Activated naive CD8-positive, alpha-beta T cell treated with anti-CD3 and anti-CD28 coated beads, Interleukin-2, amount 50 U/mL, for 16 hours (primary cell): ENCODE measurements at regions not wholly inside any gene's neighbourhood (a gene's known extent, or its start where the extent isn't known, plus 50 kb on each side); places are given as distances from the start of the nearest gene placed in this dataset.
"Not testable (repeated sequence)": the region's sequence is repeated elsewhere in the genome, so short reads cannot be mapped to it uniquely, and the experiment has no call there.

ENCODE experiments used
- DNase-seq: peaks from one replicate; pipeline ENCODE4 v3.0.0-alpha.2; 2020; ENCODE audit warnings: low read depth, low spot score

DNA sequence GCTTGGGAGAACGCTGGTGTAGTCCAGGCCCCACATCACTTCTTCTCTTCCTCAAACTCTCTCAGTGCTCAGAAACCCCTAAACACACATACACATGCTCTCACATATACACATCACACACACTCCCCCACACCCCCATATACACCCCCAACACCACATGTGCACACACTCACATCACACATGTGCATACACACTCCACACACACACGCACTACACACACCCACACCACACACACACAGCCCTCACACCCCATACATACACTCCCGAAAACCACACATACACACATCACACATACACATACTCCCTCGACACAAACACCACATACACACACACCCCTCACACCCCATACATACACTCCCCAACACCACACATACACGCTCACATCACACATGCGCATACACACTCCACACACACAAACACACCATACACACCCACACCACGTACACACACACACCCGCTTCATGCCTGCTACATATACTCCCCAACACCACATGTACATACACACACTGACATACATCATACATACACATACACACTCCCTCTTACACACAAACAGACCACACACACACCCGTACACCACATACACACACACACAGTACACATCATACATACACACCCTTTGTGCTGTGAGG lies 110.3 kb upstream of the TMEM170B start:
- no peak for DNase-seq

DNA sequence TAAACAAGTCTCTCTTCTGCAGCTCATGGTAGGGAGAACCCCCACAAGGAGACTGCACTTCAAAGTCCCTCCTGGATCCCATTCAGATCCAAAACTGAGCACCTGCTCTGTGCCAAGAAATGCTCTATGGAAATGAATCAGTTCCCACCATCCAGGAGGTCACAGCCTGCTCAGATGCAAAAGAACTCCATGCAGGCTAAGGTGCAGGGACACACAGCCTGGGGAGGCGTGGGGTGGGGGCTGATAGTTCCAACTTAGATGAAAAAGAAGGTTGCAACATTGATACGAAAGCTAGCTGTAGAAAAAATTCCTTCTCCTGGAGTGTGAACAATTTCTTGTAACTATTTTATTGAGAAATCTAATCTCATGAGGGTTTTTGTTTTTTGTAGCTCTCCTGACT lies 111.0 kb upstream of the TMEM170B start:
- no peak for DNase-seq

DNA sequence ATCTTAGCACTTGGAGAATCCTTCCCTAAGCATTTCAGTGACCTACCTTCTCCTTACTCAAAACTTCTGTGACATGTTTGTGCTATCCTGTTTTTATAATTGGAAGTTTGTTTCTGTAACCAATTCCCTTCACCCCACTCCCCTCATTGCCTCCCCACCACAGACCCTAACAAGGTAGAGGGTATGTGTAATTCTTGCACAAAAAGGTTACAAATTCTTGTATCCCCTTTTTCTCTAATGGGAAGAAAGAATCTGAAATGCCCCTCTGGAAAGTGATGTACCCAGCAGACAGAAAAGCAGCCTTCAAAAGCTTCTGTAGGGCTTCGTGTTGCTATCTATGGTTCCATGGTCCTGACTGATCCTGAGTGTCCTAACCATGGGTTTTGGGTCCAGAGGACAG lies 111.7 kb upstream of the TMEM170B start:
- DNase-seq: no peak

DNA sequence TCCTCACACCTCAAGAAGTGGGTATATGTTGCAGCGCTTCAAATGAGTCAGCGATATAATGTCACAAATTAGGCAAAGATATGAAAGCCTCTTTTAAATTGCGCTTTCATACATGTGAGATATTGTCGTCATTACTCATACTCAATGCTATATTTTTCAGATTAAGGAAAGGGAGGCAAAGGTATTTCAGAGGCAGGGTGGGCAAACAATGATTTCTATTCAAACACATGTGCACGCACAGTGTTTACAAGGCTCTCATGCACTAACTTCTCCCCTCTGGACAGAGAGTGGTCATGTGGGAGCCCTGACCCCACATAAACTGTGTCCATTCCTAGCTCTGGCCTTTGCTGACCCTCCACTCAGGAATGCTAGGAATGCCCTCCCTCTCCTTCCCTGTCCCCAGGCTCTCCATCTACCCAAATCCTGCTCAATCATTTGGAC lies 112.1 kb upstream of the TMEM170B start:
- no peak for DNase-seq

DNA sequence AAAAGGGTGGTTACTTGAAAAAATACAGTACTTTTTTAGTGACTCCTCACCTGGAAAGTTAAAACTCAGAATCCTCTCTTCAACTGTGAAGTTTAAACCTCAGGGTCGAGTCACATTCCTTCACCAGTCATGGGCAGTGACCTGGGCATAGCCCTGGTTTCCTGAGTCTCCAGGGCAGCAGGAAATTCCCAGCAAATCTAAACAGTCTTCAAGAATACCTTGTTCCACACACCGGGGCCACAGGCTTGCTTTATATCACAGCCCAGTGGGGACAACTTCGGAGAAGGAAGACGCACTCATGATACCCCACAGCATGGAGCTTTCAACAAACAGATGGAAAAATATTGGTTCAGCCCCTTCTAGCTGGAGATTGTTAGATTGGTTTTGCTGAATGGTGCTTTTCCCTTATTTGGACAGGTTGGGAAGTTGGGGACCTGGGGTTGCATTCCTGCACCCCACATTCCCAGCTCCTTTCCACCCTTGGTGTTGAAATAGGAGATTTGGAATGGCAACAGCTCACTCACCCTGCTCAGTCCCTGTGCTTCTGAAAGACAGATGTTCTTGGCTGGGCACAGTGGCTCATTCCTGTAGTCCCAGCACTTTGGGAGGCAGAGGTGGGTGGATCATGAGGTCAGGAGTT lies 113.0 kb upstream of the TMEM170B start:
- no peak for DNase-seq

DNA sequence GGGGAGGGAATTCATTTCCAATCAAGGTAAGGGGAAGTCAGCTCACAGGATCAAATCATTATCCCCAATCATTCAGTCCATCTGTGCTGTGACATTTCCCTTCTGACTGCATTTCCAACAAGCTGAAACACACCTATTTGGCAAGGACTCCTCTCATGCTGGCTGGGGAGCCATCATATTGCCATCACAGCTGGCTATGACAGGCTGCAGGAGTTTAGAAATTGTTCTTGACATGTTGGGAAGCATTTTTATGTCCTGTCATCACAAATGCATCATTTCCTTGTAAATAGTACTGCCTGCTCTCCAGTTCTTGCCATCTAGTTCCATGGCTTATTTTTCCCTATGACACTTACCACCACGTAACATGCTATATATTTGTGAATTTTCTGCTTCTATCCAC lies 113.9 kb upstream of the TMEM170B start:
- DNase-seq: no peak

DNA sequence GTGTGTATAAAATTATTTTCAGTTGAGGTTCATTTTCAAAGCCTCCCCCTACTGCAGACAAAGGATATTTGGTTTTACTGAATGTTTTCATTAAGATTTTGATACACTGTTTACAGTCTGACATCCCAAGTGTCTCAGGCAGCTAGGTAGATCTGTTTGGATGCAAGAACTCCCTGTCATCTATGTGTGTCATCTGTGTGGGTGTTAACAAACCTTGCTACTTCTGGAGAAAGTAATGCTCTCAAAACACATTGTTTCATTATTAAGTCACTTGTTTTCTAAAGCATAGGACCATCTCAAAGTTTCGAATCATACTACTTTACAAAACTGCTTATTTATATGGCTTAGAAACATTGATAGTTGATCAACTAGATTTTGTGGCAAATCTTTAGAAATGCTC lies 114.5 kb upstream of the TMEM170B start:
- no peak for DNase-seq

DNA sequence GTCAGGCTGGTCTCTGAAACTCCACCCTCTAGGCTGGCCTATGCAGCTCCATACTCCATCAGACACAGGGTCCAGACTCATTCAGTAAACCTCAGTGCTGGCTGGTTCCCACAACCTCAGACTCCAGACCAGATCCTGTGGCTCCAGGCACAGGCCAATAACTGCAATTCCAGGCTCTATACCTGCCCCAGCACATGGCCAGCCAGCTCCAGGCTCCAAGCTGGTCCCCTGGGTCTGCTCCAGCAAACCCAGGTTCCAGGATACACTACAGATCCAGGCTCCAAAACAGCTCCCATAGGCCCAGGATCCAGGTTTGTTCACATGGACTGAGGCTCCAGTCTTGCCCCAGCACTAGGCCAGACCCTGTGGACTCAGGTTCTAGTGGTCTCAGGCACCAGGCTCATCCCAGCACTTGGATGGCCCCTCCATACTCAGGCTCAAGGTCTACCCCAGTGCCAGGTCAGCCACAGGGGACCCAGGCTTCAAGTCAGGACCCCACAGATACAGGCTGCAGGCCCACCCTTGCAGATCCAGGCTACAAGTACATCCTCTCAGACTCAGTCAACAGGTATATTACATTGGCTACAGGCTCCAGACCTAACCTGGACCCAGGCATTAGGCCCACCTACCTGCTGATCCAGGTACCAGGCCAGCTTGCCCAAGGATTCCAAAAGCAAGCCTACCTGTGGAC lies 117.6 kb upstream of the TMEM170B start:
- no peak for DNase-seq

DNA sequence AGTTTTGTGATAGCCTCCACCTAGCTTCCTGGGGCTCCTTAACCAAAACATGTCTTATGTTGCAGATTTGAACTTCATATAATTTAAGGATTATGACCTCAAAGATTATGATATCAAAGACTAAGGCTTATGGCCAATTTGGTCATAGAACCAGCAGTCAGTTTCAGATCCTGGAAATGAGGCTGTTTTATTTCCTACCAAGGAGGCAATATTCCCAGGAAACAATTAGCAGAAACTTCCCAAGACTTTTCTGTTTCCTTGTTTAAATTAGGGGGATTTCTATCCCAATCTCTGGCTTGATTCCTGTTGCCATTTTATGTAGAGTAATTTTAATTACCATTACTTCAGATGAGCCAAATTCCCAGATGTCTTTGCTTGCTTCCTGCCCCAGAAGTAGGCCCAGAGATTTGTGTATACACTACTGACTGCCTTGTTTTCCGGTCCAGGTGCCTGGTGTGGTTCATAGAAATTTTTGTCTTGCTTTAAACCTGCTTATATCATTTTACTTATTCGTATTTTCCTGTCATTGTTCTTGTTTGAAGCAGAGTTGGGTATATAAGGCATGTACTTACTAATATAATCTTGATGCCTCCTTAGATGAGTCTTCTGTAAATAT lies 119.2 kb upstream of the TMEM170B start:
- DNase-seq: no peak

DNA sequence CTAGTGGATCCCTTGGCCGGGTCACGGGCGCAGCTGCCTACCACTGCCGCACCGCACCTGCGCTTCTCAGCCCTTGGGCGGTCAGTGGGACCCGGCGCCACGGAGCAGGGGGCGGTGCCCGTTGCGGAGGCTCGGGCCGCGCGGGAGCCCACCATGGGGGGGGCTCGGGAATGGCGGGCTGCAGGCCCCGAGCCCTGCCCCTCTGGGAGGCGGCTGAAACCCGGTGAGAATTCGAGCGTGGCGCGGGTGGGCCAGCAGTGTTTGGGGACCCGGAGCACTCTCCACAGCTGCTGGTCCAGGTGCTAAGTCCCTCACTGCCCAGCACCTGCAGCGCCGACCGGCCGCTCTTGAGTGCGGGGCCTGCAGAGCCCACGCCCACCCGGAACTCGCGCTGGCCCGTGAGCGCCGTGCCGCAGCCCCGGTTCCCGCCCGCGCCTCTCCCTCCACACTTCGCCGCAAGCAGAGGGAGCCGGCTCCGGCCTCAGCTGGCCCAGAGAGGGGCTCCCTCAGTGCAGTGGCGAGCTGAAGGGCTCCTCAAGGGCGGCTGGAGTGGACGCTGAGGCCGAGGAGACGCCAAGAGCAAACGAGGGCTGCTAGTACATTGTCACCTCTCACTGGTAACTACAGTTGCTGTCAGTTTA lies 120.5 kb upstream of the TMEM170B start:
- DNase-seq: no peak

DNA sequence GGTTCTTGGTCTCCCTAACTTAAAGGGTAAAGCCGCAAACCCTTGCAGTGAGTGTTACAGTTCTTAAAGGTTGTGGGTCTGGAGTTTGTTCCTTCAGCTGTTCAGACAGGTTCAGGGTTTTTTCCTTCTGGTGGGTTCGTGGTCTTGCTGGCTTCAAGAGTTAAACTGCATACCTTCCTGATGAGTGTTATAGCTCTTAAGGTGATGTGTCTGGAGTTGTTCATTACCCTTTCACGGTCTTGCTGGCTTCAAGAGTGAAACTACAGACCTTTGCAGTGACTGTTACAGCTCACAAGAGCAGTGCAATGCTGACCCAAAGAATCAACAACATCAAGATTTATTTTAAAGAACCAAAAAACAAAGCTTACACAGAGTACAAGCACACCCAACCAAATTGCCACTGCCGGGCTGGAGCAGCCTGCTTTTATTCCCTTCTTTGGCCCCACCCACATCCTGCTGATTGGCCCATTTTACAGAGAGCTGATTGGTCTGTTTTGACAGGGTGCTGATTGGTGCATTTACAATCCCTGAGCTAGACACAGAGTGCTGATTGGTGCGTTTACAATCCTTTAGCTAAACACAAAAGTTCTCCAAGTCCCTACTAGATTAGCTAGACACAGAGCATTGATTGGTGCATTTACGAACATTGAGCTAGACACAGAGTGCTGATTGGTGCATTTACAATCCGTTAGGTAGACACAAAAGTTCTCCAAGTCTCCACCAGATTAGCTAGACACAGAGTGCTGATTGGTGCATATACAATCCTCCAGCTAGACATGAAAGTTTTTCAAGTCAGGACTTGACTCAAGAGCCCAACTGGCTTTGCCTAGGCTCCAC lies 121.2 kb upstream of the TMEM170B start:
- not testable (repeated sequence) for DNase-seq

DNA sequence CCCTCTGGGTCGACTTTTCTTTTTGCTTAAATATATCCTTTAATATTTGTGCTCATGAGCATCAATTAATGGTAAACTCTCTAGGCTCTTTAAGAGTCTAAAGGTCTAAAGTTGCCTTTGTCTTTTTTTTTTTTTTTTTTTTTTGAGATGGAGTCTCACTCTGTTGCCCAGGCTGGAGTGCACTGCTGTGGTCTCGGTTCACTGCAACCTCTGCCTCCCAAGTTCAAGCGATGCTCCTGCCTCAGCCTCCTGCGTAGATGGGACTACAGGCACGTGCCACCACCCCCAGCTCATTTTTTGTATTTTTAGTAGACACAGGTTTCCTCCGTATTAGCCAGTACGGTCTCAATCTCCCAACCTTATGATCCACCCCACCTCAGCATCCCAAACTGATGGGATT lies 122.0 kb upstream of the TMEM170B start:
- no peak for DNase-seq

DNA sequence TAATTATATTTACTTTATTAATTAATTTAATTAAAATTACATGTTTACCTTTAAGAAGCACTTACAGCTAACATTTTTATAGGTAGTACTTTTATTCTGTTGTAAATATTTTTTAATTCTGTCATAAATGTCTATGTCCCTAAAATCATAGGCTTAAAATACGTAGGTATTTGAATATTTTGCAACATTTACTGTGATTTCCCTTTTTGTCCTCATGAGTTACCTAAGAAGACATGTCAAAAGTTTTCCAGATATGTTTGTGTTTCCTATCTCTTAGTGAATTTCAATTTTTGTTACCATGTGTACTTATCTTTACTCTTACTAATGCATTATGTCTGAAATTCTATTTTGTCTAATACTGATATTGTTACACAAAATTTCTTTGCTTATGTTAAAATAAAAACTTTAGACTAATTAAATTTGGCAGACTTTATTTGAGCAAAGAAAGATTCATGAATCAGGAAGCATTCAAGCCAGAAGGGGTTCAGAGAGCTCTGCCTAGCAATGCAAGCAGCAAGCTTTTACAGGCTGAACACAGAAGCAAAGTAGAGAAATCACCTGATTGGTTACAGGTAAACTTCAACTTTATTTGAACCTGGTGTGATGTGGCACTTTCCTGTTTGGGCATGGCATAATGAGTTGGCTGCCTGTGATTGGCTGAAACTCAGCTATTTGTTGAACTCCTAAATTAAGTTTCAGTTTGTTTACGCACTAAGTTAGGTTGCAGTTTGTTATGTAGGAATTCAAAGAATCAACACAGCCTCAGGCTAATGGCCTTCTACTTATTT lies 123.2 kb upstream of the TMEM170B start:
- DNase-seq: no peak

DNA sequence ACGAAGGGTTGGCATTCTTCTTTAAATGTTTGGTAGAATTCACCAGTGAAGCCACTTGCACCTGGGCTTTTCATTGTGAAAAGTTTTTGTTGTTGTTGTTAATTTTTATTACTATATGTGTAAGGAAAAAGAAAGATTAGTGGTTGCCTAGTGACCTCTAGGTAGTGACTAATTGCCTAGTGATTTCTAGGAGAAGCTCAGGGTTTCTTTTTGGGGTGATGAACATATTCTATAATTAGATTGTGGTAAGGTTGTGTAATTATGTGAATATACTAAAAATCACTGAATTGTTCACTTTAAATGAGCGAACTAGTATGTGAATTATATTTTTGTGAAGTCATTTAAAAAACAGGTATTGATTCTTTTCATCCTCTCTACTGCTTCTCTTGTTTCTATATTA lies 123.8 kb upstream of the TMEM170B start:
- no peak for DNase-seq

DNA sequence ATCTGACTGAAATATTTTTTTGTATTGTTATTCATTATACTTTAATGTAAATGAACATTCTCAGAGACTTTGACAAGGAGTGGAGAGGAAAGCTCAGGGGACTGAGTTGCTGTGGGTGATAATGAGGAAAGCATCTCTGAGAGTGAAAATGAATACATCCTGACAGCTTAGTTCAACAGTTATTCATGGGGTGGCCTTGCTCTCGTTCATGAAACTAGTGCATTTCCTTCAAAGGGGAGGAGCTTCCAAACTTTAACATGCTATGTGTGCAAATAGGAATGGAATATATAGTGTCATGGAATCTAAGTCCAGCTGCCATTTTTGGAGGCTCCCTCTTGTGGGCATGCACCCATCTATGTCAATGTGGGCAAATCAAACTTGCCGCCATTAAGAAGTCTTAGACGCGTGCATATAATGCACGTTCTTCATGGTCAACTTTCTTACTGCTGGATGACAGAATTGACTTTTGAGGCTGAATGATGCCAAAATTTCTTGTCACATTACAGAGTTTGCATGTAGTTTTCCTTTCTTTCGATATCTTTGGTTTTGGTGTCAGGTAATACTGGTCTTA lies 124.3 kb upstream of the TMEM170B start:
- no peak for DNase-seq

DNA sequence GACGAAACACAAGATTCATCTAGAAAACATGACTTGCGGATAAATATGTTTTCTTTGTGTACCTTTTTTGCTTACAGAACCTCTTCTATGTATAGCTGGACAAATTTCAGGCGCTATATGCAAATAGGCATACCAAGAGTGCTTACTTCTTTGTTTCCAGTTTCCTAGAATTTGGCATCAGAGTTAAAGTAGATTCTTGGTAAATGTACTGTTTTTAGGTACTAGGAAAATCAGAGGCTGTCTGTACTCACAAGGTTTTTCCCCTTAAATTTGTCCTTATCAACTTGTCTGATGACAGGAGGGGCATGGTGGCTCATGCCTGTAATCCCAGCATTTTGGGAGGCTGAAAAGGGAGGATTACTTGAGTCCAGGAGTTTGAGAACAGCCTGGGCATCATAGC lies 124.9 kb upstream of the TMEM170B start:
- DNase-seq: no peak

DNA sequence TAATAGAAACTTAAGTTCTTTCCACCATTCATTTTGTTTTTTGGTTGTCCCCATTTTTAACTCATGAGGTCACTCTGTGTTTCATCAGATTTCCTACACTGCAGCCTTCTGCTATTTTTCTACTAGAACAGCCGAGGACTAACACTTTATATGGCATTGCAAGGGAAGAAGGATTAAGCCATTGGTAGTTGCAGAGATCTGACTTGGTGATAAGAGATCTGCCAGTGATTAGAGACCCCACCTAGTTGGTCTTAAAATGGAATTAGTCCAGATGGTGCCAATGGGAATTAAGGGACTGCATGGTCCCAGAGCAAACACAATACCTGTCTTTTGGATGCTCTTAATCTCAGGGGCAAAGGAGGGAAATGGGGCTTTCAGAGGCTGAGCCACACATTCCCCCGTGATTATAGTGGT lies 125.5 kb upstream of the TMEM170B start:
- no peak for DNase-seq

DNA sequence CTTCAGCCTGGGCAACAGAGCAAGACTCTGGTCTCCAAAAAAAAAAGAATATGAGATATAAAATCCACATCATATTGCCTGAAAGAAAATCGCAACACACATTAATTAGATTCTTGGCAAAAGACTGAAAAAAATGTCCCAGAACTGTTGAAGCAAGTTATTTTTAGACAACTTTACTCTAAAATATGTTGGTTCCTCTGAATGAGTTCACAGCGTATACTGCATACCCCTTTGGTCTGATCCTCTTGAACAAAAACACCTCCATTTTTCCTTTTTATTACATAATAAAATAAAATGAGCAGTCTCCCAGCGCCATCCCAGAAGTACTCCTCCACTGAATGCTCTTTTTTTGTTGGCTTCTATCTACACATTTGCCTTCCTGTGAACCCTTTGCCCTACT lies 126.0 kb upstream of the TMEM170B start:
- no peak for DNase-seq

DNA sequence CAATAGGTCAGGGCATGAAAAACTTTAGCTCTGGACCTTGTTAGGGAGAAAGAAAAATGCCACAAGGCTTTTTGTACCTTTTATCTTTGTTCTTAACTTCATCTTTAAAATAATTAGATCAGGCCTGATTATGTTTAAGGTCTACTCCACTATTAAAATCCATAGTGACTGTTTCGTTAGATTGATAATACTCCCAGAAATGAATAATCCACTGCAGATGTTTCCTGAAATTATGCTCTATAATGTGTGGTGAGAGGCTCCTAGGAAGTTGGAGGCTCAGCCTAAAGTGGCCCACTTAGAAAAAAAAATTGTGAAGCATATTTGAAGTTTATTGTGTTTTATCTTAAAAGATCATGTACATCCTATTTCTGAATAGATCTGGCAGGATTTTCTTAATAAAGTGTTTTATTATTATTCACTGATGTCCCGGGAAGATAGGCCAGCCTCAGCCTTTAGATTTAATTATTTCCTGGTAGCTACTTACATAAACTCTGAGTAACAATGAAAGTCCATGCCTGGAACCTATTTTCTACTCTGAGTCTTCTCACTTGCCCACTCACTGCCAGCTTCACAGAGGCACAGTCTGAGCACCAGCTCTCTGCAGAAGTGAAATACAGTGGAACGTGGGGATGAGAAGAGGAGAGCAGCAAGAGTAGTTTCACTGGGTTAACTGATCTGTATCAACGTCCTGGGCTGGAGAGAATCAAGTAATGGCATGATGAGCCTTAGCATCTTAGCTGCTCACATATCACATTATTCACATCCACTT lies 126.8 kb upstream of the TMEM170B start:
- DNase-seq: no peak
